ENCODE measurements at regions not wholly inside any gene's neighbourhood (a gene's known extent, or its start where the extent isn't known, plus 50 kb on each side); places are given as distances from the start of the nearest gene placed in this dataset.

DNA sequence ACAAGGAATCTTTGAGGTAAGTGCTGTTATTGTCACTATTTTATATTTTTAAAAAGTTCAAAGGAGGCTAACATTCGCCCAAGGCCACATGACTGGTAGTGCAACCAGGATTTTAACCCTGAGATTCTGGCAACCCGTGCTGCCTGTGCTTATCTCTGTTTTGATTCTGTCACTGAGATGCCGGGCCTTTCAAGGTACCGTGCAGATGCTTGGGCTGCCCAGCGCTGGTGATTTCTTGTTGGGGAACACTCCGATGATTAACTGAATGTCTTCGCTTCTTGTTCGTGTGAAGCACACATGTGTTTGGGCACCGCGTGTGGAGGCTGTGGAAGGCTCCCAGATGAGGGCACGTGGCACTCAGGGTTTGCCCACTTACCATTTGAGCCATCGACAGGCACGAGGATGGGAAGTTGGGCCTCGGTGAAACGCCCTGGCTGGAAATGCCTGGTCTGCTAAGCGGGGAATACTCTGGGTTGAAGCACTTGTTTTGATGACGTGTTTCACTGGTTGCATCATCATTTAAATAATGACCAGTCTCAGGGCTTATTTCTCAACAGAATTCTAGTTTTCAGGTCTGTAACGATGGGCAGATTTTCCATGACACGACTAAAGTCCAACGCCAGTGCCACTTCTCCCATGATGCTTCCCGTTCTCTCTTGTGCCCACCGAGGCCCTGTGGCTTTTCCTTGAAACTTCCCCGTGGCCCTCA, 392.7 kb downstream of the FGF9 start:
- TF ChIP-seq SPI1 (IDR thresholded peaks at IDR 0.05; ENCODE audit: borderline replicate concordance, low read depth, low read length) (no peak), BRD4 (IDR thresholded peaks at IDR 0.05) (no peak), ZBTB8A (IDR thresholded peaks at IDR 0.05; ENCODE audit: partially characterized antibody) (no peak), TRIM28 (IDR thresholded peaks at IDR 0.05) (no peak), PHF8 (IDR thresholded peaks at IDR 0.05; ENCODE audit: borderline replicate concordance, low read length) (no peak), TARDBP (IDR thresholded peaks at IDR 0.05) (no peak)
- TF ChIP-seq, protein P1, sequence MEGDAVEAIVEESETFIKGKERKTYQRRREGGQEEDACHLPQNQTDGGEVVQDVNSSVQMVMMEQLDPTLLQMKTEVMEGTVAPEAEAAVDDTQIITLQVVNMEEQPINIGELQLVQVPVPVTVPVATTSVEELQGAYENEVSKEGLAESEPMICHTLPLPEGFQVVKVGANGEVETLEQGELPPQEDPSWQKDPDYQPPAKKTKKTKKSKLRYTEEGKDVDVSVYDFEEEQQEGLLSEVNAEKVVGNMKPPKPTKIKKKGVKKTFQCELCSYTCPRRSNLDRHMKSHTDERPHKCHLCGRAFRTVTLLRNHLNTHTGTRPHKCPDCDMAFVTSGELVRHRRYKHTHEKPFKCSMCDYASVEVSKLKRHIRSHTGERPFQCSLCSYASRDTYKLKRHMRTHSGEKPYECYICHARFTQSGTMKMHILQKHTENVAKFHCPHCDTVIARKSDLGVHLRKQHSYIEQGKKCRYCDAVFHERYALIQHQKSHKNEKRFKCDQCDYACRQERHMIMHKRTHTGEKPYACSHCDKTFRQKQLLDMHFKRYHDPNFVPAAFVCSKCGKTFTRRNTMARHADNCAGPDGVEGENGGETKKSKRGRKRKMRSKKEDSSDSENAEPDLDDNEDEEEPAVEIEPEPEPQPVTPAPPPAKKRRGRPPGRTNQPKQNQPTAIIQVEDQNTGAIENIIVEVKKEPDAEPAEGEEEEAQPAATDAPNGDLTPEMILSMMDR (IDR thresholded peaks at IDR 0.05 in 2 of 3, conservative IDR thresholded peaks at IDR 0.05 in 1 of 3; ENCODE audit: insufficient read depth in 2 of 3, low read depth in 1 of 3, low read length in 3 of 3), result no peak
- TF ChIP-seq, protein P2, sequence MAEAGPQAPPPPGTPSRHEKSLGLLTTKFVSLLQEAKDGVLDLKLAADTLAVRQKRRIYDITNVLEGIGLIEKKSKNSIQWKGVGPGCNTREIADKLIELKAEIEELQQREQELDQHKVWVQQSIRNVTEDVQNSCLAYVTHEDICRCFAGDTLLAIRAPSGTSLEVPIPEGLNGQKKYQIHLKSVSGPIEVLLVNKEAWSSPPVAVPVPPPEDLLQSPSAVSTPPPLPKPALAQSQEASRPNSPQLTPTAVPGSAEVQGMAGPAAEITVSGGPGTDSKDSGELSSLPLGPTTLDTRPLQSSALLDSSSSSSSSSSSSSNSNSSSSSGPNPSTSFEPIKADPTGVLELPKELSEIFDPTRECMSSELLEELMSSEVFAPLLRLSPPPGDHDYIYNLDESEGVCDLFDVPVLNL (CRISPR knock-in tag; IDR thresholded peaks at IDR 0.05; ENCODE audit: low read depth), result no peak
- TF ChIP-seq, protein P3, sequence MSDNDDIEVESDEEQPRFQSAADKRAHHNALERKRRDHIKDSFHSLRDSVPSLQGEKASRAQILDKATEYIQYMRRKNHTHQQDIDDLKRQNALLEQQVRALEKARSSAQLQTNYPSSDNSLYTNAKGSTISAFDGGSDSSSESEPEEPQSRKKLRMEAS (CRISPR knock-in tag; IDR thresholded peaks at IDR 0.05), result no peak
